ENCODE measurements at regions not wholly inside any gene's neighbourhood (a gene's known extent, or its start where the extent isn't known, plus 50 kb on each side); places are given as distances from the start of the nearest gene placed in this dataset.

- Histone ChIP-seq H3K79me2 (ENCODE audit: insufficient read depth, low read length) (no peaks in the 10 kb centered on the region), H3K4me1 (ENCODE audit: control insufficient read depth in 1 of 2, insufficient read depth in 2 of 2, low read length in 2 of 2) (peaks cover 6 to 24% of the 10 kb centered on the region in 2 experiments; a peak in 3 of 4 replicates), H4K20me1 (ENCODE audit: insufficient read depth) (no peaks in the 10 kb centered on the region), H3K27me3 (ENCODE audit: insufficient read depth, low read length) (no peaks in the 10 kb centered on the region), H3K4me3 (replicated peaks in 1 of 2; ENCODE audit: low read depth in 1 of 2, low read length in 2 of 2) (no peak overlapping the region), H3K9ac (ENCODE audit: low read length) (no peak overlapping the region), H2AFZ (ENCODE audit: low read depth, low read length, poor library complexity, severe bottlenecking) (no peak overlapping the region), H3K9me3 (ENCODE audit: control insufficient read depth in 1 of 2, insufficient read depth in 1 of 2, low read depth in 1 of 2, low read length in 2 of 2) (no peaks in the 10 kb centered on the region), H3K4me2 (ENCODE audit: low read length) (no peak overlapping the region), H3K36me3 (ENCODE audit: control insufficient read depth in 1 of 2, insufficient read depth in 2 of 2, low read length in 2 of 2) (no peaks in the 10 kb centered on the region), H3K9me2 (ENCODE audit: insufficient read depth) (no peaks in the 10 kb centered on the region), H3K27ac (ENCODE audit: low read depth, low read length) (no peak overlapping the region)
- DNase-seq (ENCODE audit: low read depth, low spot score) (no peak), ATAC-seq (no peak)
- ChIA-PET CTCF (no interaction called here), RAD21 (ENCODE audit: low non-redundant PET in 1 of 2, low total read pairs in 2 of 2, uncharacterized antibody in 2 of 2, unreplicated experiment in 2 of 2) (no interaction called here), POLR2A (no interaction called here)
- BruUV-seq (replicated peaks): no TSS peak
- intact Hi-C loops (cut with micrococcal nuclease): no loop called here
- TF ChIP-seq ATF3 (IDR thresholded peaks at IDR 0.05): no peak
- no peak for TF ChIP-seq ZBTB33 (IDR thresholded peaks at IDR 0.05; ENCODE audit: extremely low read depth, insufficient replicate concordance, low read length)
- TF ChIP-seq CBX3 (IDR thresholded peaks at IDR 0.05; ENCODE audit: low read depth): no peak
- TF ChIP-seq CTCF (IDR thresholded peaks at IDR 0.05 in 2 of 3, conservative IDR thresholded peaks at IDR 0.05 in 1 of 3; ENCODE audit: borderline replicate concordance in 1 of 3, insufficient read depth in 1 of 3, low read depth in 2 of 3, low read length in 2 of 3): no peak
- no peak for TF ChIP-seq JUND (IDR thresholded peaks at IDR 0.05)
- TF ChIP-seq REST (IDR thresholded peaks at IDR 0.05; ENCODE audit: low read depth): no peak
- no peak for TF ChIP-seq SRF (IDR thresholded peaks at IDR 0.05; ENCODE audit: low read depth)
- no peak for TF ChIP-seq MAX (IDR thresholded peaks at IDR 0.05)
- TF ChIP-seq RAD21 (IDR thresholded peaks at IDR 0.05; ENCODE audit: low read depth): no peak
- no peak for TF ChIP-seq ZFX (IDR thresholded peaks at IDR 0.05)
- TF ChIP-seq ZNF274 (IDR thresholded peaks at IDR 0.05; ENCODE audit: low read depth, low read length): no peak
- TF ChIP-seq YY1 (IDR thresholded peaks at IDR 0.05; ENCODE audit: extremely low read depth, insufficient replicate concordance, low read depth, low read length): no peak
- TF ChIP-seq TCF7L2 (IDR thresholded peaks at IDR 0.05; ENCODE audit: borderline replicate concordance, extremely low read depth, insufficient read depth, insufficient read length): no peak
- no peak for TF ChIP-seq EGR1 (IDR thresholded peaks at IDR 0.05; ENCODE audit: low read depth)
These were observed 74.0 kb upstream of the RALGPS2 start for GRCh38 chr1:178650934-178651511.
